ENCODE measurements at regions not wholly inside any gene's neighbourhood (a gene's known extent, or its start where the extent isn't known, plus 50 kb on each side); places are given as distances from the start of the nearest gene placed in this dataset.

- DNase-seq (ENCODE audit: low read depth): no peak
- no peak for FAIRE-seq
- Histone ChIP-seq H3K36me3 (ENCODE audit: control insufficient read depth, insufficient read depth, low read length) (no peaks in the 10 kb centered on the region), H3K4me3 (ENCODE audit: low read depth, low read length) (no peak overlapping the region), H3K27me3 (ENCODE audit: control insufficient read depth, insufficient read depth, low read length) (peaks cover 8% of the 10 kb centered on the region)
- no peak for TF ChIP-seq CTCF (IDR thresholded peaks at IDR 0.05; ENCODE audit: insufficient read depth, low read length, severe bottlenecking)
Observed at GRCh38 chr15:31483986-31484951, 157.6 kb downstream of the KLF13 start.

GRCh38 chr15:31484986-31485385, 158.4 kb downstream of the KLF13 start:
- DNase-seq (ENCODE audit: low read depth): no peak
- FAIRE-seq: no peak
- Histone ChIP-seq H3K27me3 (ENCODE audit: control insufficient read depth, insufficient read depth, low read length) (peaks cover 8% of the 10 kb centered on the region), H3K36me3 (ENCODE audit: control insufficient read depth, insufficient read depth, low read length) (no peaks in the 10 kb centered on the region), H3K4me3 (ENCODE audit: low read depth, low read length) (no peak overlapping the region)
- TF ChIP-seq CTCF (IDR thresholded peaks at IDR 0.05; ENCODE audit: insufficient read depth, low read length, severe bottlenecking): no peak

- FAIRE-seq (no peak), DNase-seq (ENCODE audit: low read depth) (no peak)
- H3K27me3 ChIP-seq (ENCODE audit: control insufficient read depth, insufficient read depth, low read length): peaks cover 8% of the 10 kb centered on the region
- H3K4me3 ChIP-seq (ENCODE audit: low read depth, low read length): no peak overlapping the region
- no peaks in the 10 kb centered on the region for H3K36me3 ChIP-seq (ENCODE audit: control insufficient read depth, insufficient read depth, low read length)
- TF ChIP-seq CTCF (IDR thresholded peaks at IDR 0.05; ENCODE audit: insufficient read depth, low read length, severe bottlenecking): no peak
Observed at GRCh38 chr15:31485431-31485830, 158.8 kb downstream of the KLF13 start.

GRCh38 chr15:31485911-31486461, 159.4 kb downstream of the KLF13 start:
- peak; percentile 58 for DNase-seq (ENCODE audit: low read depth)
- Histone ChIP-seq H3K4me3 (ENCODE audit: low read depth, low read length) (no peak overlapping the region), H3K36me3 (ENCODE audit: control insufficient read depth, insufficient read depth, low read length) (no peaks in the 10 kb centered on the region), H3K27me3 (ENCODE audit: control insufficient read depth, insufficient read depth, low read length) (peaks cover 8% of the 10 kb centered on the region)
- no peak for FAIRE-seq
- TF ChIP-seq CTCF (IDR thresholded peaks at IDR 0.05; ENCODE audit: insufficient read depth, low read length, severe bottlenecking): no peak

GRCh38 chr15:31486506-31486905, 159.9 kb downstream of the KLF13 start:
- Histone ChIP-seq H3K4me3 (ENCODE audit: low read depth, low read length) (no peak overlapping the region), H3K27me3 (ENCODE audit: control insufficient read depth, insufficient read depth, low read length) (peaks cover 8% of the 10 kb centered on the region), H3K36me3 (ENCODE audit: control insufficient read depth, insufficient read depth, low read length) (no peaks in the 10 kb centered on the region)
- no peak for TF ChIP-seq CTCF (IDR thresholded peaks at IDR 0.05; ENCODE audit: insufficient read depth, low read length, severe bottlenecking)
- DNase-seq (ENCODE audit: low read depth) (no peak), FAIRE-seq (no peak)
